ENCODE measurements at regions not wholly inside any gene's neighbourhood (a gene's known extent, or its start where the extent isn't known, plus 50 kb on each side); places are given as distances from the start of the nearest gene placed in this dataset.

DNA sequence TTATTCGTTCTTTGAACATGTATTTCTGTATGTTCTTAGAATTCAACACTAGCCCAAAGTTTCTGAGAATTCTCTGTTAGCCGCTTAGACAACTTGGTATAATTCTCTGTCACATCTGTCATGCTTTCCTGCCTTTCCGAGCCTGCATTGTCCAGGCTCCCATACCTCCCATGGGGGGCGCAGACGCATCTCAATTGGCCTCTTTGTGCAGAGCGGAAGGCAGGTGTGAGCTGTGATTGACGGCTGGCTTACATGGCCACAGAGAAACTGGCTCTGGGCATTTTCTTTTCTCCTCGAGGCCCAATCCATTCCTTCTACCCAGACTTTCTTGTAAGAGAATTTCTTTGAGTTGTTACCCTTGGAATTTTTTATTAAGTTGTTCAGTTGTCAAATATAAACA, 132.7 kb upstream of the SESN3 start:
- TF ChIP-seq, protein P1, sequence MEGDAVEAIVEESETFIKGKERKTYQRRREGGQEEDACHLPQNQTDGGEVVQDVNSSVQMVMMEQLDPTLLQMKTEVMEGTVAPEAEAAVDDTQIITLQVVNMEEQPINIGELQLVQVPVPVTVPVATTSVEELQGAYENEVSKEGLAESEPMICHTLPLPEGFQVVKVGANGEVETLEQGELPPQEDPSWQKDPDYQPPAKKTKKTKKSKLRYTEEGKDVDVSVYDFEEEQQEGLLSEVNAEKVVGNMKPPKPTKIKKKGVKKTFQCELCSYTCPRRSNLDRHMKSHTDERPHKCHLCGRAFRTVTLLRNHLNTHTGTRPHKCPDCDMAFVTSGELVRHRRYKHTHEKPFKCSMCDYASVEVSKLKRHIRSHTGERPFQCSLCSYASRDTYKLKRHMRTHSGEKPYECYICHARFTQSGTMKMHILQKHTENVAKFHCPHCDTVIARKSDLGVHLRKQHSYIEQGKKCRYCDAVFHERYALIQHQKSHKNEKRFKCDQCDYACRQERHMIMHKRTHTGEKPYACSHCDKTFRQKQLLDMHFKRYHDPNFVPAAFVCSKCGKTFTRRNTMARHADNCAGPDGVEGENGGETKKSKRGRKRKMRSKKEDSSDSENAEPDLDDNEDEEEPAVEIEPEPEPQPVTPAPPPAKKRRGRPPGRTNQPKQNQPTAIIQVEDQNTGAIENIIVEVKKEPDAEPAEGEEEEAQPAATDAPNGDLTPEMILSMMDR (conservative IDR thresholded peaks at IDR 0.05; ENCODE audit: low read depth, low read length): no peak
- no peak for TF ChIP-seq EZH2 (IDR thresholded peaks at IDR 0.05; ENCODE audit: low read length, unreplicated experiment)
